ENCODE measurements at regions not wholly inside any gene's neighbourhood (a gene's known extent, or its start where the extent isn't known, plus 50 kb on each side); places are given as distances from the start of the nearest gene placed in this dataset.

GRCh38 chr13:83150616-83151307, 731.5 kb downstream of the SLITRK1 start:
- TF ChIP-seq CTCF (IDR thresholded peaks at IDR 0.05) (no peak), POLR2AphosphoS5 (IDR thresholded peaks at IDR 0.05) (no peak), EP300 (IDR thresholded peaks at IDR 0.05) (no peak)

All from sigmoid colon (tissue), 4 donors.